Umbilical cord (tissue), 1 donor: ENCODE measurements at regions not wholly inside any gene's neighbourhood (a gene's known extent, or its start where the extent isn't known, plus 50 kb on each side); places are given as distances from the start of the nearest gene placed in this dataset.
A peak's percentile ranks its signal among the peaks of the same experiment; 100 is the strongest.

ENCODE experiments used
- DNase-seq: peaks from one replicate; pipeline ENCODE4 v3.0.0-alpha.2; 2015; ENCODE audit warnings: low spot score

DNA sequence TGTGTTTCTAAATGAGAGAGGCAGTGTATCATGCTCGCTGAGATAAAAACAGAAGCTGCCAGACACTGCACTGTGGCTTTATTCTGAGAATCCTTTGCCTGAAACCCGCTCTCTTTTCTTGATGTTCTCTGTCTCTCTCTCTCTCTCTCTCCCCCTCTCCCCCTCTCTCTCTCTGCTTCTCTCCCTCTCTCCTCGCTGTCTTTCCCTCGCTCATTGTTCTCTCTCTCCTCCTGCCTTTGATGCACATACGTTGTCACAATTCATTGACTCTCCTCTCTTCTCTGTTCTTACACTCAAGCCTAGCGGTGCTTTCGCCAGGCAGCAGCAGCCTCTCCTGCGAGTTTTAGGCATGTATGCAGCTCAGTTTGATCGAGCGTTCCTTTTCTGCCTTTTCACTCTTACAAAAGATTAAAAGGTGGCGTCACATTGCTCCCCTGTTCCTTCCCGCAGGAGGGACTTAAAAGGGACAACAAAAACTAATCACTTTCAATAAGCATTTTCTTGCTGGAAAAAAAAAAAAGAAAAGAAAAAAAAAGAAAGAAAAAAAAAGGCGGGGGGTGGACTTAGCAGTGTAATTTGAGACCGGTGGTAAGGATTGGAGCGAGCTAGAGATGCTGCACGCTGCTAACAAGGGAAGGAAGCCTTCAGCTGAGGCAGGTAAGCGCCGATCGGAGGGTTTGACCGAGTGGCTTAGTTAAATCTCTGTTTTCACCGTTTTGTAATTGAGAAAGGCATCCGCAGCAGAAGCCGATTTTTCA, 717.9 kb upstream of the WWC1 start:
- DNase-seq = peak; percentile 82

DNA sequence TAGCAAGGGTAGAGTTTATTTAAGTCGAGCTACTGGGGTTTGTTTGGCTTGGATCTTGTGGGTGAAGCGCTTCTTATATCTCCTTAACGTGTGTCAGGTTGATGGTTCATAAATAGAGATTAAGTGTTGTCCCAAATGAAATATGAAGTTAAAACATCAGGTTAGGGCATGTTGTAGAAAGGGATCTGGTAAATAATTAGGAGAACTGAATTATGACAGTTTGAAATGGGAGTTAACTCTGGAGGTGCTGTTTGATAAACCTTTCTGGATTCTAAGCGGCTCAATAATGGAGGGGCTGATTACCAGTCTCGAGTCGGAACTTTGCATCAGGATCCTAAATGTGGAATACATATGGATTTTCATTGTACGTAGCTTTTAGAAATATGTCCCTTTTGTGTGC, 717.0 kb upstream of the WWC1 start:
- no peak for DNase-seq

DNA sequence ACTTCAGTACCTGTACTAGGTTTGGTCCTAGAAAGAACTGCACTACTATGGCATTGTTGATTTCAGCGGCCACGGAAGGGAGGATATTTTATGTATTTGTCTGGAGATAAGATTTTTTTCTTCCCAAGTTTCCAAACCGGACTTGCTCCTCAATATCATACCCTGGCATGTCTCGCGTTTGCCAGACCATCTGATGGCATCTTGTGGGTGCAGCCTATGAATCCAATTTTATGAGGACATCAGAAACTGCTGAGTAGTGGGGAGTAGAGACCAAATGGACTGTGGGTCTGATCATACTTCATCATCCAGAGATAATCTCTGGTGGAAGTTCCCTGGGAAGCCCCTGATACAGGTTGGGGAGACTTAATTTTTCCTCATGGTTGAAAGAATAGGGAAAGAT, 716.1 kb upstream of the WWC1 start:
- no peak for DNase-seq

DNA sequence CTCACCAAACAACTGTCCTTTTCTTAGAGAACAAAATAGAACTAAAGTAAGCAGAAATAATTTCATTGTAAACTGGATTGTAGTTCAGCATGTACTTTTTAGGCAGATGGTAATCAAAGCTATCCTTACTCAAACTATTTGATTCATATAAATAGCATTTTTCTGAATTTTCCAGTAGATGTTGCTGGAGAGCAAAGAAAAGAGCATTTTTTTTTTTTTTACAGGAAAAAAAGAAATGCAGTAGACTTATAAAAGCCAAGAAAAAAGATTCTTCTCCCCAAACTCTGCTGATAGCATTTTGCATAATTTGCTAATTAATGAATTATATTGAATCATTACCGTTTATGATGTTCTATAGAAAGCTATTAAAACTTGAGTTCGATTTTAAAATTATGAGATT, 715.3 kb upstream of the WWC1 start:
- no peak for DNase-seq

DNA sequence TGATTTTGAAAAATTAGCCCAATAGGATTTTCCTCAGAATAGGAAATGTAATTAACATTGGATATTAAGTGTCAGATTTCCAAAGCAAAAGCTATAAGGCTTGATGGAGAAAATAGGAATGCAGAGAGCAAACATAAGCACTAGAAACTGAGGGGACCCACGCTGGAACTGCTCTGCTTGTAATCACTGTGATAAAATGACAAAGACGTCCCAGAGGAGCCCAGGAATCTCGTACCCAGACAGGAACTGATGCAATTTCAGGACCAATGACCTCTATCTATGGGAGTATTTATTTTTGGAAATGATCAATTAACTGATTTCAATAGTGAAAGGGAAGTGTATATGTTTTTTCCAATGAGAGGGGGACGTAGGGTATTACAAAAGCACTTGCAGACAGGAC, 714.5 kb upstream of the WWC1 start:
- no peak for DNase-seq

DNA sequence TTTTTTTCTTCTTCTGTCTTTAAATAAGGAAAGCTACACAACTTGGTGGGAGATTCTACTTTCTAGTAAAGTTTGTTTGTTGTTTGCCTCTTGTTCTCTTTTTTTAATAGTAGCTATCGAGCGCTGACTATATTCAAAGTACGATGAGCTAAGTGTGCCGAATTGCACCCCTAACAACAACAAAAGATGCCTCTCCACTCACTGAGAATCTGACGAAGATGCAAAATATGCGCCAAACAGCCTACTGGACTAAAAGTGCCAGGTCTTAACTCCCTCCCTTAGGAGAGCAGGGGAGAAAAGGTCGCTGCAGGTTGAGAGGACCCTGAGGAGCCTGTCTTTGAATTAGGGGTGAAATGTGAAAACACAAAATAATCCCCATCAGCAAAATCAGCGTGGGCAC, 713.8 kb upstream of the WWC1 start:
- DNase-seq = no peak

DNA sequence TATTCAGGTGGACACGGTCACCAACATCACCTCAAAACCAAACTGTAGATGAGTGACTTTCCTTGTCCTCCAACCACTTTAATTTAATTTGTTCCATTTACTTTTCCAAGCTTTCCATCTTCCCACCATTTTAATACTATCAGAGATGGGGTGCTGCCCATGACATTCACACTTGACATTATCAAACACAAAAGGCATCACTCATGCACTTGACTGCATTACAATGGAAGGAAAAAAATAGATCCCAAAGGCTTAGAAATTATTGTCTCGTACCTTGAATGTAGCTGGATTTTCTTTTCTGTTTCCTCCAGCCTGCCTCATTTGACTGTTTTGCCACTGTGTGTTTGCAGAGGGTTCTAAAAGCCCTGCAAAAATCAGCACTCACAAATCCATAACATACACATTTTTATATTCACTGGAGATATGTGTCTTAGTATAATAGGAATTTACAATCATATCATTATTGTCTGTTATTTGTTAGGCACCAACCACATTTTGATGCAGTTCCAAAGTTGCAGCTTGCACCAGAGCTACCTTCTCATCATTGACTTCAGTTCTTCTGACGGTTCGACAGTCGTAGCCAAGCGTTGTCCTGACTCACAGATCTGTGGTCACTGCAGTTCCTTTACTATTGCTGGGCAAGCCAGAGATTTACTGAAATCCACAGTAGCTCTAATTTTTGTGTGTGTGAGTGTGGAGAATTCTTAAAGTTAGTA, 712.3 kb upstream of the WWC1 start:
- DNase-seq = no peak

DNA sequence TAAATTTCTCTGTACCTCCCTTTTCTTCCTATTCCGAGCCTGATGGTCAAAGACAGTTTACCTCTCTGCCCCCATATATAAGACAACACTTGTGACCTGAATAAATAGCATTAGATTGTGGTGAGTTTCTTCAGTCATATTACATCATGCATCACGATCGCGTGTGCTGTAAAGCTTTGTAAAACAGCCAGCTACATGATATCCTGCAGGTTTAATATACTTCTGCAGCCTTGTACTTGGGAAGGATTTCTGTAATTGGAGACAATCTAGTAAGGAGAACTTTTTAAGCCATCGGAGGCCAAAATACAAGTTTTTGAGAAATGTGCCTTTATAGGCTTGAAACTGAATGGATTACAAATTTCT, 711.8 kb upstream of the WWC1 start:
- DNase-seq = peak; percentile 67

DNA sequence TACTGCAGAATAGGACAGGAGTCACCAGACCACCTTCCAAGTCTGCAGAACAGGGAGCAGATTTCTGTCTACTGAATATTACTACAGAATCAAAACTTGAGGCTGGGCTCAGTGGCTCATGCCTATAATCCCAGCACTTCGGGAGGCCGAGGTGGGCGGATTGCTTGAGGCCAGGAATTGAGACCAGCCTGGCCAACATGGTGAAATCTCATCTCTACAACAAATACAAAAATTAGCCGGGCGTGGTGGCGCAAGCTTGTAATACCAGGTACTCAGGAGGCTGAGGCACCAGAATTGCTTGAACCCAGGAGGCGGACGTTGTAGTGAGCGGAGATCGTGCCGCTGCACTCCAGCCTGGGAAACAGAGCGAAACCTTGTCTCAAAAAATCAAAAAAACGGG, 710.8 kb upstream of the WWC1 start:
- DNase-seq = no peak

DNA sequence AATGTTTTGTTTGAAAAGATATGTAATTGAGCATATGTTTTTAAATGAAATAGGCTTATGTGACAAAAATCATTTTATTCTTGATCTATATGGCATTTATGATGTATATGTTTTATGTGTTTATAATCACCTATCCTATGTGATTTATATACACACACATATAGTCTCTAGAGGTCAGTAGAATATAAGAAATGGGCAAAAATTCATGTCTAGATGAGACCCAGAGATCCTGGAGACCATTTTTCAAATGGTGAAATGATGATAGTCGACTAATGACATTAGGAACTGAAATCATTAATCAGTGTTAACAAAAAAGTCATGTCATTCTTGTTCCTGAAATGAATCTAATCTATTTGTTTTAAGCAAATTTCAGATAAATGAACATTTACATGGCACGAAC, 709.2 kb upstream of the WWC1 start:
- DNase-seq = no peak

DNA sequence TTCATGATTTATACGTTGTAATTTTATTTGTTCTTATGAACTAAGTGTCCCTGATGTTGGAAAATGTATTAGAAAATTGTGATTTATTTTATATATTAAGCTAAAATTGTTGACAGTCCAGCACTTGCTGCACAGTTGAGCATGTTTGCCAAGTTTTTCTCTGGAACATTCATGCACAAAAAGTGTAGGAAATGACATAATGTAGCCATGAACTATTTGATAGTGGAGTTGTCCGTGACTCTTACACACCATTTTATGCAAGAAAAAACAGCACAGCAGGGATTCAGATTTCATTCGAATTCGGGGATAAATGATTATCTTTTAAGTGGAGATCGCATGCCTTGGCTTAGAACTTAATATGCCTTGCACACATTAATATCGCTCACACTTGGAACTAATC, 708.6 kb upstream of the WWC1 start:
- DNase-seq = no peak

DNA sequence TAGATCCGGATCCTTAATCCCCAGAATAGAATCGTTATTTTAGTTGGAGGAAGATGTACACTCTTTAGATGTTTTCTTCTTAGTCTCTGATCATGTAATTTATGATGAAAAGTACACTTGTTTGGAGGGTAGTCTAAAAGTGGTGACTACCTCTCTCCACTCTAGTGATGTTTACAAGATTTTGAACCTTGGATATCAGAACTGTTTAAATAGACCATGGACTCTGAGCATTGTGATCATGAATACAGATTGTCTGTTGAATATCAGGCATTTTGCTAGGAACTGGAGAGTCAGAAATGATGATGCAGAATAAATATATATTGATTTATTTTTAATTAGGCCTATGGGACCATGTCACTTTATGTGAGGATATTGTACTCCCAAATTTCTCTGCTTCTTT, 706.3 kb upstream of the WWC1 start:
- no peak for DNase-seq

DNA sequence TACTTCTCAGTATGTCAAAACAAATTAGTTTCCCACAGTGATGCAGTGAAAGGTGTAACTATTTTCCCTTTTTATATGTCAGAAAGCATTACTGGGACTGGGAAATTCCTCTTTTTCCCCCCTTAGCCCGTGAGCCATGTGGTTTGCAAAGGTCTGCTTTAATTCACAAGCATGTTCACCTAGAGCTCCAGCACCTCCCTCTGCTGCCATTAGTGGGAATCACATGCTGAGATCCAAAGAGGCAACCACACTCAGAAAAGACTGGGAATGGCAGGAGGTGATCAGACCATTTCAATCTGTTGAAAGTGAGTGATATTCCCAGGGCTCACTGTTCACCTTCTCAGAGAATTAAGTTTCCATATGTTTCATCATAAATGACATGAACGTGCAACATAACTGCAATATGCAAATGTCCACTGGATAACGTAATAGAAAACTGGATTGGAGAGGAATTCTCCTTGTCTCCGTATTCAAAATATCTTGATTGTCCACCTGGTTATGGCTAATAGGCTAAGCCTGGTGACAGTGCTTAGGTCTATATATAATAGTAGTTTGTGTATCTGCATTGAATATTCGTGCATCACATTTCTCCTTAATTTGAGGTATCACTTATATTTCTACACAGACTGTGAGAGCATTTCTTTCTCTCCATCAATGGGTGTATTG, 703.5 kb upstream of the WWC1 start:
- peak; percentile 14 for DNase-seq

DNA sequence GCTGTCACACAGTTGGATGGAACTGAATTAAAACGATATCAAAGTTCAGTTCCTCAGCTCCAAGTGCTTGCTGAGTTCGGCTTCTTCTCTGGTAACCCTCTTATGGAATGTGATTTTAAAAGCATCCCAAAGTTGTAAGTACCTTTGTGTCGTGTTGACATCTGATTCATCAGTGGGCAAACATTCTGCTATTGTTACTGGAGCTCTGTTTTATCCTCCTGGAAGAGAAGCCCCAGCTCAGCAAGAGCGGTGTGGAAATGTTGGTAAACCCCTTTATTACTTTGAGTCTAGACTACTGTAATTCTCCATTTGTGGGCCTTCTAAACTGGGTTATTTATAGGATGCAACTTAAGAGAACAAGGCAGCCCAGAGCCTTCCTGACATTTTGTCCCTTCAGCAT, 699.3 kb upstream of the WWC1 start:
- no peak for DNase-seq

DNA sequence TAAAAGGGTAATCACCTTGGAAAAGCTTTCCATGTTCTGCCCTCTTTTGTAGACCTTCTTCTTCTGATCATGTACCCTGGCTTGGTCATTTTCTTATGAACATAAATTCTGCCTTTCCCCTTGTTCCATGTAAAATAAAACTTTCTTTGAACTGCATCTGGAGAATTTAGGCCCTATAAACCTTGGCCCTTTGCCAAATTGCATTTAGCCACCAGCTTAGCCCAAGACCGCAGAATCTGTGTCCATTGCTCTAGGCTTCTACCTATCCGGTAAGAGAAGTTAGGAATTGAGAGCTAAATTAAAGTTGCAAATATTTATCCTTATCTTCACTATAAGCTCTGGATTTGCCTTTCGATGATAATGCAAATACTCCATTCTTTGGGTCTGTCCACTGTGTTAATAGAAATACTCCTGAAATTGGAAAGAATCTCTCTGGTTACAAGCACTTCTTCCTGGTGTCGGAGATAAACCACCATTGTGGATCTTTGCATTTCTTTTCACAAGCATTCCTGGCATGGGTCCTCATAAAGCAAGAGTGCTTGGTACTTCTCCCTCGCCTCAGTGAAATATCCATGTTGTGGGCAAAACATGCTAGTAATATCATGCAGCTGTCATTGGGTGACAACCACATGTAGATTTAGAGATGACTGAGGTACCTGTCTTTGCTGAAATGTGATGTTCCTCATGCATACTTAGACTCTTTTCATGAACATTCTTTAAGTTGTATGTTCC, 698.0 kb upstream of the WWC1 start:
- DNase-seq = peak; percentile 61

DNA sequence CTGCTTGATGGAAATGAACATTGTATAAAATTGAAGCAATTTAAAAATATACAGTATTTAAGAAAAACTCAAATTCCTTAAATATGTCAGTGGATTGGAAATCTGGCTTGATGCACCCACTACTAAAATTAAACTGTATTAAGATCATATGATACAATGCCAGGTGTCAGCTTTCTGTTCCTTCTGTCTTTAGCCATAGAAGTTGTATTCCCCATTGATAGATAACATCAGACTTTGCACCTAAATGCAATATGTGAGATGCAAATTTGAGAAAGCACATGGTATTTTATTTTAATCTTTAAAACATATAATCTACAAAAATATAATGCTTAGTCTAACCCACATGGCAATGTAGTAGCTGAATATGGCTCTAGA, 697.4 kb upstream of the WWC1 start:
- no peak for DNase-seq

DNA sequence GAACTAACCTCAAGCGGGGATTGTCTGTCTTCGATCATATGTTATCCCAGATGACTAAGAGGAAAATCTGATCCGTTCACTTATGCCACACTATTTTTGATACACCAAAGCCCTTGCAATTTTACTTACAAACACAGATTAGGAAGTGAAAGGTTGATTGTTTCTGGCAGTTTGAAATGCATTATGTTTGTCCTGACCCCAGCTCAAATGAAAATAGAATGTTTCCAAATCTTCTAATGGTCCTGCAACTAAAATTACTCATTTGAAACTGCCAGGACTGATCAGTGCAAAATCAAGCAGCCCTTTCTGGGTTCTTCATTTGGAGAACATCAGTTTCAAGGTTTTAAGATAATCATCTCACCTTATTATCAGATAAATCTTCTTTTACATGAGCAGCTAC, 696.7 kb upstream of the WWC1 start:
- DNase-seq = peak; percentile 46

DNA sequence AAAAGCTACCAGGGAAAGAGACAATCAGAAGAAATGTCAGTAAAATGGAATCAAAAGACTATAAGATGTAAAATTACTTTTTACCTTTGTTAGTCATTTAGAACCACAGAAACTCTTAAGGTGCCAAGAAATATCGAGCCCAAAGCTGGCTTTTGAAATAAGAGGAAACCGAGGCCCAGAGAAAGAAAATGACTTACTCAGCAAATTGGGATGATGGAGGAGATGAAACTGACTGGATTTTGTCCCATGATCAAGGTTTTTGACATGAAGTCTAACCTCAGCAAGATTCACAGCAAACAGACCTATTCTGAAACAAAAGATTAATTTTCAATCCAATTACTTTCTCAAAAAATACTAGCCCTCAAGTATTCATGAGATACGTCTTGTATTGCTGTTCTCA, 696.2 kb upstream of the WWC1 start:
- no peak for DNase-seq

DNA sequence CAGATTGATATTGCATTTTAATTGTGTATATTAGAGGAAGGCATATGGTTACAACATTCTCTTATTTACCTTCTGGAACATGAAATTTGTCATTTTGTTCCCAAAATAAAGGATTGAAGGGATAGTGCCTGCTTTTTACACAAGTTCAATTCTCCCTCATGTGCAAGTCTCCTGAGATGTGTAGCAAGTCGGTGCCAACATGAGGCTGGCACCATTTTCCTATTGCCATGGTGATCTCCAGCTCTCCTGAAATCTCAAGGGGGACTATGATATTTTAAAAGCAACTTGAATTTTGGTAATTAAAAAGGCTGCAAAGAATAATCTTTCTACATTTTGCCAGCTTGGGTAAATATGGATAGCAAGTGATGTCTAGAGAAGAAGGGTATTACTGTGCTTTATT, 693.3 kb upstream of the WWC1 start:
- no peak for DNase-seq

DNA sequence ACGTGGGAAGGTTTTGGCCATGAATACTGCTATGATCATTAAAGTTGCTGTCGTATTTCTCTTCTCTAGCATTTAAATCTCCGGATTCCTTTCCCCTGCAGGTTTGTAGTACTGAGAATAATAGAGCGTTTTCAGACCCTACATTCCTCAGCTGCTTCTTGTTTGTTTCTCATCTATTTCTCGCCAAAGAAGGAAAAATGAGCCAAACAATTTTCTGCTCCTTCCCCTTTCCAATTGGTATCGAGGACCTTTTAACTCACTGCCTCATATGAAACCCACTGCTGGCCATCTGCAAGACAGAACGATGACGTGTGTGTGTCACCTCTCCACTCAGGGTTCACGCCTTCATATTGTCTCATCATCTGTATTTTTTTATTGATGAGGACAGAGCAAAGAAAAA, 689.4 kb upstream of the WWC1 start:
- DNase-seq = no peak

DNA sequence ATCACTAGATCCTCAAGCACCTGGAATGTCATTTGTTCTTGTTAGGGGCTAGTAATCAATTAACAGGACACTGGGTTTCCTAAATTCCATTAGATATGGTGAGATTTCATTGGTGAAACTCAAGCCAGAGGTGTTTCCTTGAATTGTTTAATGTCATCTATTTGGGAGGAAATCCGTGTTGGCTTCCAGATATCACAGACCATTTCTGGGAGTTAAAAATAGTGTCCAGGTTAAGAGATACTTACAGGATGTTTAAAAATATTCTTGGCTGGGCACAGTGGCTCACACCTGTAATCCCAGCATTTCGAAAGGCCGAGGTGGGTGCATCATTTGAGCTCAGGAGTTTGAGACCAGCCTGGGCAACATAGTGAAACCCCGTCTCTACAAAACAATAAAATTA, 688.3 kb upstream of the WWC1 start:
- no peak for DNase-seq
